ENCODE measurements at regions not wholly inside any gene's neighbourhood (a gene's known extent, or its start where the extent isn't known, plus 50 kb on each side); places are given as distances from the start of the nearest gene placed in this dataset.

- TF ChIP-seq CTCF (IDR thresholded peaks at IDR 0.05) (no peak), POLR2A (IDR thresholded peaks at IDR 0.05) (no peak)
Measured at GRCh38 chr4:101718810-101719209, 71.7 kb upstream of the BANK1 start.

Data from testis (tissue), 2 donors.